ENCODE measurements at regions not wholly inside any gene's neighbourhood (a gene's known extent, or its start where the extent isn't known, plus 50 kb on each side); places are given as distances from the start of the nearest gene placed in this dataset.

GRCh38 chr5:167296066-167296465 is 995.4 kb upstream of the WWC1 start:
- TF ChIP-seq HNRNPUL1 (IDR thresholded peaks at IDR 0.05; ENCODE audit: low read depth, low read length) = no peak
- no peak for TF ChIP-seq ZFX (CRISPR knock-in tag; IDR thresholded peaks at IDR 0.05; ENCODE audit: low read depth)
- TF ChIP-seq ZBTB33 (CRISPR knock-in tag; IDR thresholded peaks at IDR 0.05) = no peak
- no peak for TF ChIP-seq EP300 (IDR thresholded peaks at IDR 0.05; ENCODE audit: low read depth in 2 of 2, low read length in 2 of 2)
- no peak for TF ChIP-seq EP300 (CRISPR knock-in tag; IDR thresholded peaks at IDR 0.05; ENCODE audit: borderline replicate concordance)
- no peak for TF ChIP-seq MAX (IDR thresholded peaks at IDR 0.05)
- TF ChIP-seq GABPA (IDR thresholded peaks at IDR 0.05; ENCODE audit: low read depth, low read length) = no peak
- no peak for TF ChIP-seq GABPA (CRISPR knock-in tag; IDR thresholded peaks at IDR 0.05; ENCODE audit: low read depth)
- no peak for TF ChIP-seq TBP (CRISPR knock-in tag; IDR thresholded peaks at IDR 0.05)
- TF ChIP-seq CTCF (CRISPR knock-in tag; IDR thresholded peaks at IDR 0.05) = no peak
